Retinal pigment epithelial cell (primary cell): ENCODE measurements at regions not wholly inside any gene's neighbourhood (a gene's known extent, or its start where the extent isn't known, plus 50 kb on each side); places are given as distances from the start of the nearest gene placed in this dataset.
A peak's percentile ranks its signal among the peaks of the same experiment; 100 is the strongest.

Experiments
- DNase-seq: peaks from one replicate; pipeline ENCODE4 v3.0.0-alpha.2; 2010; ENCODE audit warnings: low read depth
- H3K4me3 ChIP-seq: 2 replicates; pipeline ENCODE4 v1.5.1; 2011; ENCODE audit warnings: mild to moderate bottlenecking, low read length, control low read depth, moderate library complexity
- CTCF ChIP-seq: conservative IDR thresholded peaks from 2 replicates; pipeline ENCODE4 v1.5.1; 2011; ENCODE audit warnings: low read depth, low read length, control low read depth, inconsistent platforms

GRCh38 chr13:79645569-79645968 lies 164.6 kb downstream of the NDFIP2 start:
- TF ChIP-seq CTCF: no peak
- H3K4me3 ChIP-seq: no peak overlapping the region
- no peak for DNase-seq

GRCh38 chr13:79642596-79642995 lies 161.6 kb downstream of the NDFIP2 start:
- no peak overlapping the region for H3K4me3 ChIP-seq
- no peak for TF ChIP-seq CTCF
- no peak for DNase-seq

GRCh38 chr13:79637133-79637763 lies 156.3 kb downstream of the NDFIP2 start:
- no peak for TF ChIP-seq CTCF
- no peak overlapping the region for H3K4me3 ChIP-seq
- DNase-seq: no peak

- peak; percentile 42 for TF ChIP-seq CTCF
- DNase-seq: peak; percentile 68
- no peak overlapping the region for H3K4me3 ChIP-seq
Measured at GRCh38 chr13:79631051-79631659, 150.2 kb downstream of the NDFIP2 start.

- TF ChIP-seq CTCF: no peak
Measured at GRCh38 chr13:79628463-79628862, 147.5 kb downstream of the NDFIP2 start.

GRCh38 chr13:79626924-79627323 lies 146.0 kb downstream of the NDFIP2 start:
- DNase-seq: peak; percentile 45
- TF ChIP-seq CTCF: no peak
- no peak overlapping the region for H3K4me3 ChIP-seq

More at GRCh38 chr13:79628463-79628862, 147.5 kb downstream of the NDFIP2 start:
- no peak for DNase-seq
- no peak overlapping the region for H3K4me3 ChIP-seq

- TF ChIP-seq CTCF: no peak
- DNase-seq: no peak
- no peak overlapping the region for H3K4me3 ChIP-seq
Measured at GRCh38 chr13:79625517-79625916, 144.6 kb downstream of the NDFIP2 start.
